GM12878 (cell line): ENCODE measurements at regions not wholly inside any gene's neighbourhood (a gene's known extent, or its start where the extent isn't known, plus 50 kb on each side); places are given as distances from the start of the nearest gene placed in this dataset.
"Not testable (repeated sequence)": the region's sequence is repeated elsewhere in the genome, so short reads cannot be mapped to it uniquely, and the experiment has no call there.

Experiments
- ATAC-seq: fragments of 200-7000 bp; cut with Tn5 transposase; 3 replicates; pipeline ENCODE4 v1.9.1; 2020; ENCODE audit warnings: mild to moderate bottlenecking, moderate library complexity
- BruUV-seq: library from RNA; stranded (reverse); fragments of 400-500 nt; replicated peaks from 2 replicates; lab custom pipeline; 2021; lab: Mats Ljungman, UMichigan
- CTCF ChIA-PET: fragments of 300-600 bp; sonication (Branson Sonifier 250); formaldehyde crosslinking; extraction: SDS; loops from one replicate; lab custom pipeline; 2021; ENCODE audit warnings: inconsistent platforms; lab: Yijun Ruan, JAX
- POLR2A ChIA-PET: fragments of 350-600 bp; formaldehyde crosslinking; extraction: SDS; loops from one replicate; lab custom pipeline; 2021; ENCODE audit warnings: inconsistent platforms; lab: Charles Lee
- RAD21 ChIA-PET: fragments of 300-600 bp; sonication (Branson Sonifier 250); formaldehyde crosslinking; loops from one replicate; lab custom pipeline; 2023; ENCODE audit warnings: antibody characterized with exemption; ENCODE audit not compliant: unreplicated experiment; lab: Charles Lee
- SMC1A ChIA-PET: fragments of 300-600 bp; sonication (Branson Sonifier 250); formaldehyde crosslinking; loops from one replicate; lab custom pipeline; 2023; ENCODE audit not compliant: unreplicated experiment, uncharacterized antibody; lab: Charles Lee
- DNase-seq: peaks from one replicate; pipeline ENCODE4 v3.0.0-alpha.2; 2011; ENCODE audit warnings: low read depth, low spot score
- FAIRE-seq: peaks from 3 replicates; lab custom pipeline; 2011; peaks lifted over from hg19 to GRCh38; lab: Jason Lieb, UNC
- H2AFZ ChIP-seq: 2 replicates; pipeline ENCODE4 v1.6.0; 2011; ENCODE audit warnings: low read depth, low read length, control low read depth; ENCODE audit not compliant: control insufficient read depth
- H3K27ac ChIP-seq: 2 replicates; pipeline ENCODE4 v1.5.1; 2011; ENCODE audit warnings: control low read depth; ENCODE audit not compliant: control insufficient read depth, insufficient read depth
- H3K27me3 ChIP-seq, 2 experiments: replicated peaks in 1 of 2; 2 replicates each; pipeline versions ENCODE4 v1.6.0 to v1.6.1; 2011; ENCODE audit warnings: low read length in 1 of 2; ENCODE audit not compliant: control insufficient read depth in 2 of 2, insufficient read depth in 2 of 2
- H3K36me3 ChIP-seq, 2 experiments: 2 replicates each; pipeline ENCODE4 v1.5.1; 2011; ENCODE audit warnings: low read length in 1 of 2; ENCODE audit not compliant: control insufficient read depth in 2 of 2, insufficient read depth in 2 of 2
- H3K4me1 ChIP-seq: 2 replicates; pipeline ENCODE4 v1.6.1; 2011; ENCODE audit warnings: mild to moderate bottlenecking, low read length, moderate library complexity, mixed read lengths; ENCODE audit not compliant: control insufficient read depth, insufficient read depth
- H3K4me2 ChIP-seq: 2 replicates; pipeline ENCODE4 v1.6.0; 2011; ENCODE audit warnings: control low read depth; ENCODE audit not compliant: control insufficient read depth, insufficient read depth
- H3K4me3 ChIP-seq: fragments of 200-600 bp; sonication (generic); 2 replicates; pipeline ENCODE4 v1.5.1; 2016
- H3K79me2 ChIP-seq: 2 replicates; pipeline ENCODE4 v1.6.0; 2011; ENCODE audit warnings: low read length; ENCODE audit not compliant: control insufficient read depth, insufficient read depth
- H3K9ac ChIP-seq: 2 replicates; pipeline ENCODE4 v1.8.0; 2011; ENCODE audit warnings: low read length, control low read depth, mixed read lengths; ENCODE audit not compliant: control insufficient read depth, insufficient read depth
- H3K9me3 ChIP-seq: replicated peaks from 3 replicates; pipeline ENCODE4 v1.5.1; 2011; ENCODE audit warnings: mild to moderate bottlenecking, low read length; ENCODE audit not compliant: control insufficient read depth, insufficient read depth
- H4K20me1 ChIP-seq: 2 replicates; pipeline ENCODE4 v1.6.0; 2011; ENCODE audit not compliant: control insufficient read depth, insufficient read depth
- EP300 ChIP-seq, 2 experiments: fragments of 150-350 bp in 1 of 2; IDR thresholded peaks; 2 replicates each; pipeline ENCODE4 v1.6.1; 2011 to 2012; ENCODE audit warnings: low read depth in 2 of 2, low read length in 2 of 2, borderline replicate concordance in 1 of 2, improper control_type of control experiment in 1 of 2, inconsistent platforms in 1 of 2; ENCODE audit not compliant: control insufficient read depth in 1 of 2
- RB1 ChIP-seq: fragments of 450-650 bp; formaldehyde crosslinking; IDR thresholded peaks from 2 replicates; pipeline ENCODE4 v1.6.1; 2017; ENCODE audit warnings: mild to moderate bottlenecking, borderline replicate concordance
- WGBS: methylation state at CpG from one replicate; pipeline ENCODE4 v1.1.6; 2016; ENCODE audit warnings: low lambda C conversion rate; ENCODE audit not compliant: insufficient replicate concordance, insufficient coverage; ENCODE audit errors: missing lambda C conversion rate; 5-methylcytosine and 5-hydroxymethylcytosine counted together
- in situ Hi-C: fragments of 300-500 bp; cut with MboI; formaldehyde crosslinking; loops from 9 replicates; pipeline ENCODE4 v1.14.3; 2018; ENCODE audit warnings: mixed read lengths
- intact Hi-C: fragments of 100-400 bp; cut with micrococcal nuclease; formaldehyde crosslinking; loops from one replicate; pipeline ENCODE4 v1.14.2; 2022; ENCODE audit not compliant: unreplicated experiment
- TF ChIP-seq, protein P1 (sequence below): fragments of 450-650 bp; IDR thresholded peaks from 2 replicates; pipeline ENCODE4 v1.6.1; 2016; ENCODE audit warnings: mild to moderate bottlenecking, moderate library complexity, borderline replicate concordance

DNA sequence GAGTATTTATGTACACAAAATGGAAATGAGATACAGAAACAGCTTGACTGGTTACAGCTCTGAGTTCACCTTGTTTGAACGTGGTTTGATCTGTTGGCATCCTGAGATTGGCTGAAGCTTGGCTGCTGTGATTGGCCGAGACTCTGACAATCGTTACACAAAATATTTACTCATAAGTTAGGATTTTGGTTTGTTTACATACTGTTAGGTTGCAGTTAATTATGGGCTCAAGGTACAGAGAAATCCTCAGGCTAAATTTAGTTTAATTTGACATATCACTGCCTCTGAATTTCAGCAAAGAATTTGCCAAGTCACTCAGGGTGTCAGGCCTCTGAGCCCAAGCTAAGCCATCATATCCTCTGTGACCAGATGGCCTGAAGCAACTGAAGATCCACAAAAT, 227.3 kb downstream of the COPRS start:
- H2AFZ ChIP-seq, result no peak overlapping the region
- no peaks in the 10 kb centered on the region for H3K79me2 ChIP-seq
- DNase-seq (no peak), ATAC-seq (no peak), FAIRE-seq (no peak)
- no peaks in the 10 kb centered on the region for H3K36me3 ChIP-seq
- H3K4me2 ChIP-seq, result no peak overlapping the region
- WGBS, result 49% methylated on average over 3 of the region's 3 CpGs
- H3K27me3 ChIP-seq, result no peaks in the 10 kb centered on the region
- H4K20me1 ChIP-seq, result no peaks in the 10 kb centered on the region
- no peak overlapping the region for H3K27ac ChIP-seq
- no peak overlapping the region for H3K9ac ChIP-seq
- TF ChIP-seq EP300 (IDR thresholded peaks at IDR 0.05; ENCODE audit: borderline replicate concordance in 1 of 2, control insufficient read depth in 1 of 2, low read depth in 2 of 2, low read length in 2 of 2), result no peak
- no peak for TF ChIP-seq RB1
- TF ChIP-seq, protein P1, sequence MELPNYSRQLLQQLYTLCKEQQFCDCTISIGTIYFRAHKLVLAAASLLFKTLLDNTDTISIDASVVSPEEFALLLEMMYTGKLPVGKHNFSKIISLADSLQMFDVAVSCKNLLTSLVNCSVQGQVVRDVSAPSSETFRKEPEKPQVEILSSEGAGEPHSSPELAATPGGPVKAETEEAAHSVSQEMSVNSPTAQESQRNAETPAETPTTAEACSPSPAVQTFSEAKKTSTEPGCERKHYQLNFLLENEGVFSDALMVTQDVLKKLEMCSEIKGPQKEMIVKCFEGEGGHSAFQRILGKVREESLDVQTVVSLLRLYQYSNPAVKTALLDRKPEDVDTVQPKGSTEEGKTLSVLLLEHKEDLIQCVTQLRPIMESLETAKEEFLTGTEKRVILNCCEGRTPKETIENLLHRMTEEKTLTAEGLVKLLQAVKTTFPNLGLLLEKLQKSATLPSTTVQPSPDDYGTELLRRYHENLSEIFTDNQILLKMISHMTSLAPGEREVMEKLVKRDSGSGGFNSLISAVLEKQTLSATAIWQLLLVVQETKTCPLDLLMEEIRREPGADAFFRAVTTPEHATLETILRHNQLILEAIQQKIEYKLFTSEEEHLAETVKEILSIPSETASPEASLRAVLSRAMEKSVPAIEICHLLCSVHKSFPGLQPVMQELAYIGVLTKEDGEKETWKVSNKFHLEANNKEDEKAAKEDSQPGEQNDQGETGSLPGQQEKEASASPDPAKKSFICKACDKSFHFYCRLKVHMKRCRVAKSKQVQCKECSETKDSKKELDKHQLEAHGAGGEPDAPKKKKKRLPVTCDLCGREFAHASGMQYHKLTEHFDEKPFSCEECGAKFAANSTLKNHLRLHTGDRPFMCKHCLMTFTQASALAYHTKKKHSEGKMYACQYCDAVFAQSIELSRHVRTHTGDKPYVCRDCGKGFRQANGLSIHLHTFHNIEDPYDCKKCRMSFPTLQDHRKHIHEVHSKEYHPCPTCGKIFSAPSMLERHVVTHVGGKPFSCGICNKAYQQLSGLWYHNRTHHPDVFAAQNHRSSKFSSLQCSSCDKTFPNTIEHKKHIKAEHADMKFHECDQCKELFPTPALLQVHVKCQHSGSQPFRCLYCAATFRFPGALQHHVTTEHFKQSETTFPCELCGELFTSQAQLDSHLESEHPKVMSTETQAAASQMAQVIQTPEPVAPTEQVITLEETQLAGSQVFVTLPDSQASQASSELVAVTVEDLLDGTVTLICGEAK, result no peak
- in situ Hi-C loops, result no loop called here
- intact Hi-C loops, result no loop called here
- ChIA-PET POLR2A (no interaction called here), RAD21 (no interaction called here), CTCF (interaction anchor here (0.6 kb wide), 1 partner anchor 177 kb away, joined by 3 read pairs; no protein-coding TSS in a partner anchor), SMC1A (no interaction called here)
- H3K9me3 ChIP-seq, result no peaks in the 10 kb centered on the region
- H3K4me3 ChIP-seq, result no peak overlapping the region
- BruUV-seq, result no TSS peak
- no peaks in the 10 kb centered on the region for H3K4me1 ChIP-seq

DNA sequence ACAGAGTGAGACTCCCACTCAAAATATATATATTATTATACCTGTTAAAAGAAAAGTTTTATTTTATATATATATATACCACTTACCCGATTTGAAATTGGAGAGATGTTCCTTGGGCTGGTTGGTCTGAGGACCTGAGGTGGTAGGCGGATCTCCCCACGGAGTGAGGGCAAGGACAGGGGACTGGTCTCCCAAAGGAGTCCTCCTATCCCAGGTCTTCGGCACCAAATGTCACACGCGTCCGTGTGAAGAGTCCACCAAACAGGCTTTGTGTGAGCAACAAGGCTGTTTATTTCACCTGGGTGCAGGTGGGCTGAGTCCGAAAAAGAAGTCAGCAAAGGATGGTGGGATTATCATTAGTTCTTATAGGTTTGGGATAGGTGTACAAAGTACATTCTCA, 228.2 kb downstream of the COPRS start:
- POLR2A ChIA-PET, H3K4me2 ChIP-seq, H3K36me3 ChIP-seq, H3K27ac ChIP-seq, ATAC-seq, H4K20me1 ChIP-seq, FAIRE-seq, CTCF ChIA-PET, H3K79me2 ChIP-seq, in situ Hi-C loops, H3K9me3 ChIP-seq, H3K9ac ChIP-seq, H3K4me3 ChIP-seq, intact Hi-C loops, H3K27me3 ChIP-seq, RAD21 ChIA-PET, H2AFZ ChIP-seq, DNase-seq, SMC1A ChIA-PET, H3K4me1 ChIP-seq, BruUV-seq: not testable (repeated sequence)
- WGBS, result 75% methylated on average over 8 of the region's 8 CpGs
